Thoracic aorta (tissue), 2 donors: ENCODE measurements at regions not wholly inside any gene's neighbourhood (a gene's known extent, or its start where the extent isn't known, plus 50 kb on each side); places are given as distances from the start of the nearest gene placed in this dataset.
A peak's percentile ranks its signal among the peaks of the same experiment; 100 is the strongest.

Source experiments
- ATAC-seq: fragments of 150-250 bp; one replicate; pipeline ENCODE4 v1.8.0; 2017; ENCODE audit warnings: low read depth; ENCODE audit not compliant: insufficient number of reproducible peaks, low FRiP score
- DNase-seq: peaks from one replicate; pipeline ENCODE4 v3.0.0-alpha.2; 2020; ENCODE audit warnings: low spot score
- H3K27ac ChIP-seq, 2 donors: fragments of 200-600 bp; sonication (generic); 1 replicate in 1 of 2; 2 replicates in 1 of 2; pipeline ENCODE4 v1.5.1; 2016; ENCODE audit warnings: mild to moderate bottlenecking in 2 of 2, moderate library complexity in 2 of 2
- H3K27me3 ChIP-seq: fragments of 200-600 bp; sonication (generic); replicated peaks from 2 replicates; pipeline ENCODE4 v1.6.0; 2016; ENCODE audit warnings: mild to moderate bottlenecking; ENCODE audit not compliant: insufficient read depth
- H3K36me3 ChIP-seq: fragments of 200-600 bp; sonication (generic); one replicate; pipeline ENCODE4 v1.5.1; 2016
- H3K4me1 ChIP-seq, 2 donors: fragments of 200-600 bp; sonication (generic); 1 replicate in 1 of 2; 2 replicates in 1 of 2; pipeline versions ENCODE4 v1.5.1 to v1.6.0; 2016; ENCODE audit warnings: low read depth in 2 of 2, mild to moderate bottlenecking in 1 of 2; ENCODE audit not compliant: control insufficient read depth in 1 of 2
- H3K4me3 ChIP-seq: fragments of 200-600 bp; sonication (generic); 2 replicates; pipeline ENCODE4 v1.5.1; 2016; ENCODE audit warnings: mild to moderate bottlenecking
- H3K9me3 ChIP-seq: fragments of 200-600 bp; sonication (generic); 2 replicates; pipeline ENCODE4 v1.5.1; 2016
- CTCF ChIP-seq: fragments of 200-600 bp; sonication (generic); IDR thresholded peaks from one replicate; pipeline ENCODE4 v1.5.1; 2019; ENCODE audit warnings: antibody characterized with exemption

- no peak for DNase-seq
- H3K4me3 ChIP-seq = no peak overlapping the region
- H3K9me3 ChIP-seq = no peaks in the 10 kb centered on the region
- no peaks in the 10 kb centered on the region for H3K27me3 ChIP-seq
- no peak overlapping the region for H3K27ac ChIP-seq
- ATAC-seq = no peak
- H3K4me1 ChIP-seq = no peaks in the 10 kb centered on the region
- H3K36me3 ChIP-seq = no peaks in the 10 kb centered on the region
- no peak for TF ChIP-seq CTCF
Observed at GRCh38 chr3:117709108-117709507, 999.5 kb downstream of the TUSC7 start.

- no peaks in the 10 kb centered on the region for H3K9me3 ChIP-seq
- no peaks in the 10 kb centered on the region for H3K4me1 ChIP-seq
- no peaks in the 10 kb centered on the region for H3K36me3 ChIP-seq
- ATAC-seq = no peak
- TF ChIP-seq CTCF = no peak
- no peak overlapping the region for H3K4me3 ChIP-seq
- no peak overlapping the region for H3K27ac ChIP-seq
- no peak for DNase-seq
- no peaks in the 10 kb centered on the region for H3K27me3 ChIP-seq
Observed at GRCh38 chr3:117710501-117710900, 1000.9 kb downstream of the TUSC7 start.

GRCh38 chr3:117719316-117719926, 1009.8 kb downstream of the TUSC7 start:
- peak; percentile 79 for TF ChIP-seq CTCF
- ATAC-seq (no peak), DNase-seq (no peak)
- no peak overlapping the region for H3K4me3 ChIP-seq
- H3K9me3 ChIP-seq = no peaks in the 10 kb centered on the region
- no peaks in the 10 kb centered on the region for H3K4me1 ChIP-seq
- H3K27ac ChIP-seq = no peak overlapping the region
- no peaks in the 10 kb centered on the region for H3K36me3 ChIP-seq
- H3K27me3 ChIP-seq = no peaks in the 10 kb centered on the region

GRCh38 chr3:117721866-117722265, 1012.3 kb downstream of the TUSC7 start:
- DNase-seq = no peak
- H3K36me3 ChIP-seq = no peaks in the 10 kb centered on the region
- H3K9me3 ChIP-seq = no peaks in the 10 kb centered on the region
- H3K27me3 ChIP-seq = no peaks in the 10 kb centered on the region
- no peak overlapping the region for H3K4me3 ChIP-seq
- ATAC-seq = no peak
- no peak for TF ChIP-seq CTCF
- H3K27ac ChIP-seq = no peak overlapping the region
- H3K4me1 ChIP-seq = no peaks in the 10 kb centered on the region

- no peaks in the 10 kb centered on the region for H3K9me3 ChIP-seq
- no peak overlapping the region for H3K4me3 ChIP-seq
- H3K4me1 ChIP-seq = no peaks in the 10 kb centered on the region
- no peaks in the 10 kb centered on the region for H3K36me3 ChIP-seq
- no peaks in the 10 kb centered on the region for H3K27me3 ChIP-seq
- DNase-seq = no peak
- ATAC-seq = no peak
- TF ChIP-seq CTCF = no peak
- no peak overlapping the region for H3K27ac ChIP-seq
Observed at GRCh38 chr3:117722856-117723255, 1013.3 kb downstream of the TUSC7 start.
